Keratinocyte (primary cell): ENCODE measurements at regions not wholly inside any gene's neighbourhood (a gene's known extent, or its start where the extent isn't known, plus 50 kb on each side); places are given as distances from the start of the nearest gene placed in this dataset.

Experiments
- DNase-seq: peaks from one replicate; pipeline ENCODE4 v3.0.0-alpha.2; 2011; ENCODE audit warnings: low read depth, missing footprints, low spot score
- FAIRE-seq: peaks from 2 replicates; lab custom pipeline; 2011; peaks lifted over from hg19 to GRCh38; lab: Jason Lieb, UNC
- H2AFZ ChIP-seq: 2 replicates; pipeline ENCODE4 v1.6.0; 2012; ENCODE audit warnings: low read length, control low read depth, inconsistent platforms; ENCODE audit not compliant: control insufficient read depth
- H3K27ac ChIP-seq: 2 replicates; pipeline ENCODE4 v1.5.1; 2011; ENCODE audit warnings: low read length; ENCODE audit not compliant: control insufficient read depth, insufficient read depth
- H3K27me3 ChIP-seq: 3 replicates; pipeline ENCODE4 v1.6.0; 2011; ENCODE audit warnings: low read length; ENCODE audit not compliant: control insufficient read depth, insufficient read depth; ENCODE audit errors: extremely low read depth
- H3K36me3 ChIP-seq, 2 experiments: 2 replicates in 1 of 2; 3 replicates in 1 of 2; pipeline ENCODE4 v1.5.1; 2011; ENCODE audit warnings: low read length in 2 of 2, mild to moderate bottlenecking in 1 of 2; ENCODE audit not compliant: control insufficient read depth in 2 of 2, insufficient read depth in 2 of 2; ENCODE audit errors: extremely low read depth in 1 of 2
- H3K4me1 ChIP-seq: 3 replicates; pipeline ENCODE4 v1.5.1; 2011; ENCODE audit warnings: low read length; ENCODE audit not compliant: control insufficient read depth, insufficient read depth; ENCODE audit errors: extremely low read depth
- H3K4me2 ChIP-seq: 3 replicates; pipeline ENCODE4 v1.6.0; 2011; ENCODE audit warnings: low read depth, low read length; ENCODE audit not compliant: control insufficient read depth, insufficient read depth; ENCODE audit errors: extremely low read depth
- H3K4me3 ChIP-seq, 3 experiments: fragments of 200-600 bp in 1 of 3; sonication (generic) in 1 of 3; 2 replicates in 2 of 3; 3 replicates in 1 of 3; pipeline ENCODE4 v1.5.1; 2011 to 2016; ENCODE audit warnings: low read length in 3 of 3, mild to moderate bottlenecking in 3 of 3, control low read depth in 2 of 3, inconsistent platforms in 1 of 3, low read depth in 1 of 3, mixed read lengths in 1 of 3, mixed run types in 1 of 3, moderate library complexity in 1 of 3; ENCODE audit not compliant: control insufficient read depth in 2 of 3, insufficient read depth in 2 of 3; ENCODE audit errors: extremely low read depth in 1 of 3
- H3K79me2 ChIP-seq: 2 replicates; pipeline ENCODE4 v1.6.0; 2012; ENCODE audit warnings: low read length; ENCODE audit not compliant: control insufficient read depth, insufficient read depth
- H3K9ac ChIP-seq: 3 replicates; pipeline ENCODE4 v1.6.0; 2011; ENCODE audit warnings: low read length; ENCODE audit not compliant: control insufficient read depth, insufficient read depth; ENCODE audit errors: extremely low read depth
- H3K9me1 ChIP-seq: 3 replicates; pipeline ENCODE4 v1.6.0; 2011; ENCODE audit warnings: low read length; ENCODE audit not compliant: control insufficient read depth, insufficient read depth; ENCODE audit errors: extremely low read depth
- H3K9me3 ChIP-seq: 2 replicates; pipeline ENCODE4 v1.5.1; 2012; ENCODE audit warnings: low read depth, low read length; ENCODE audit not compliant: control insufficient read depth
- H4K20me1 ChIP-seq: 3 replicates; pipeline ENCODE4 v1.6.0; 2011; ENCODE audit warnings: low read length; ENCODE audit not compliant: control insufficient read depth, insufficient read depth; ENCODE audit errors: extremely low read depth
- CTCF ChIP-seq, 3 experiments: IDR thresholded peaks in 1 of 3; conservative IDR thresholded peaks in 1 of 3; optimal IDR thresholded peaks in 1 of 3; 2 replicates in 2 of 3; 3 replicates in 1 of 3; pipeline versions ENCODE3 to v1.5.1; 2011; ENCODE audit warnings: low read length in 3 of 3, mild to moderate bottlenecking in 3 of 3, moderate library complexity in 2 of 3, control low read depth in 1 of 3, inconsistent platforms in 1 of 3; ENCODE audit not compliant: insufficient read depth in 2 of 3; ENCODE audit errors: extremely low read depth in 1 of 3
- EZH2 ChIP-seq: IDR thresholded peaks from one replicate; pipeline ENCODE4 v1.6.1; 2012; ENCODE audit warnings: inconsistent platforms, mild to moderate bottlenecking, low read length, moderate library complexity
- dilution Hi-C: fragments of 300-500 bp; cut with MboI; formaldehyde crosslinking; loops from one replicate; pipeline ENCODE4 v1.7.0; 2020; ENCODE audit warnings: low sequenced_read_pairs; ENCODE audit not compliant: extremely low pct_ligation_motif_present

GRCh38 chr15:60254416-60254815, 143.4 kb downstream of the ANXA2 start:
- H3K79me2 ChIP-seq = no peaks in the 10 kb centered on the region
- dilution Hi-C loops = no loop called here
- no peaks in the 10 kb centered on the region for H3K4me1 ChIP-seq
- H3K4me2 ChIP-seq = no peak overlapping the region
- no peak overlapping the region for H3K4me3 ChIP-seq
- DNase-seq (no peak), FAIRE-seq (no peak)
- no peaks in the 10 kb centered on the region for H3K9me3 ChIP-seq
- TF ChIP-seq CTCF (optimal IDR thresholded peaks at IDR 0.05 in 1 of 3, IDR thresholded peaks at IDR 0.05 in 1 of 3, conservative IDR thresholded peaks at IDR 0.05 in 1 of 3; ENCODE audit: extremely low read depth in 1 of 3, insufficient read depth in 2 of 3, low read length in 3 of 3) (no peak), EZH2 (no peak)
- no peak overlapping the region for H3K9ac ChIP-seq
- H3K27ac ChIP-seq = no peak overlapping the region
- H3K9me1 ChIP-seq = no peaks in the 10 kb centered on the region
- no peak overlapping the region for H2AFZ ChIP-seq
- H3K36me3 ChIP-seq = no peaks in the 10 kb centered on the region
- no peaks in the 10 kb centered on the region for H3K27me3 ChIP-seq
- no peaks in the 10 kb centered on the region for H4K20me1 ChIP-seq

DNA sequence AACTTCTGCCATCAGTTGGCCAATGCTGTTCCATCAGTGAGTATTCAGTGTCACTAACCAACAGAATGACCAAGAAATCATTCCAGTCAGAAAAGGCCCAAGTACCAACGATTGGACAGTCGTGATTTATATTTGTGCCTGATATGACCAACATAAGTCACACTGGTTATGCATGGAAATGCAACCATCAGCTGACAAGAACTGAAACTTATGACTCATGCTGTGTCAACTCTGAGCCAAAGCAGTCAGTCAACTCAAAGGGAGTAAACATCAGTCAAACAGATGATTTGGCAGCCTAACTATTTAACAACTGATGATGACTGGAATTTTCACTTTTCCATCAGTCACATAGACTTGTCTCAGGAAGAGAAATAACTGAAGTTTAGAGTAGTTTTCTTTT, 142.4 kb downstream of the ANXA2 start:
- dilution Hi-C loops = no loop called here
- no peaks in the 10 kb centered on the region for H3K9me1 ChIP-seq
- H4K20me1 ChIP-seq = no peaks in the 10 kb centered on the region
- H3K27ac ChIP-seq = no peak overlapping the region
- TF ChIP-seq CTCF (optimal IDR thresholded peaks at IDR 0.05 in 1 of 3, IDR thresholded peaks at IDR 0.05 in 1 of 3, conservative IDR thresholded peaks at IDR 0.05 in 1 of 3; ENCODE audit: extremely low read depth in 1 of 3, insufficient read depth in 2 of 3, low read length in 3 of 3) = no peak
- no peak for TF ChIP-seq EZH2
- no peaks in the 10 kb centered on the region for H3K79me2 ChIP-seq
- H2AFZ ChIP-seq = no peak overlapping the region
- no peaks in the 10 kb centered on the region for H3K9me3 ChIP-seq
- no peaks in the 10 kb centered on the region for H3K4me1 ChIP-seq
- FAIRE-seq (peak; percentile 96), DNase-seq (no peak)
- H3K9ac ChIP-seq = no peak overlapping the region
- H3K27me3 ChIP-seq = peaks cover 4% of the 10 kb centered on the region
- no peaks in the 10 kb centered on the region for H3K36me3 ChIP-seq
- no peak overlapping the region for H3K4me3 ChIP-seq
- H3K4me2 ChIP-seq = no peak overlapping the region
